NB4 (cell line): ENCODE measurements at regions not wholly inside any gene's neighbourhood (a gene's known extent, or its start where the extent isn't known, plus 50 kb on each side); places are given as distances from the start of the nearest gene placed in this dataset.

ENCODE experiments used
- POLR2A ChIP-seq: IDR thresholded peaks from 2 replicates; pipeline ENCODE4 v1.6.1; 2011; ENCODE audit warnings: mild to moderate bottlenecking; ENCODE audit not compliant: insufficient read length; ENCODE audit errors: extremely low read depth
- TF ChIP-seq, protein P1 (sequence below): IDR thresholded peaks from one replicate; pipeline ENCODE4 v1.5.1; 2012; ENCODE audit warnings: low read depth, low read length
- TF ChIP-seq, protein P2 (sequence below): IDR thresholded peaks from 2 replicates; pipeline ENCODE4 v1.6.1; 2011; ENCODE audit warnings: low read depth, low read length

- TF ChIP-seq, protein P1, sequence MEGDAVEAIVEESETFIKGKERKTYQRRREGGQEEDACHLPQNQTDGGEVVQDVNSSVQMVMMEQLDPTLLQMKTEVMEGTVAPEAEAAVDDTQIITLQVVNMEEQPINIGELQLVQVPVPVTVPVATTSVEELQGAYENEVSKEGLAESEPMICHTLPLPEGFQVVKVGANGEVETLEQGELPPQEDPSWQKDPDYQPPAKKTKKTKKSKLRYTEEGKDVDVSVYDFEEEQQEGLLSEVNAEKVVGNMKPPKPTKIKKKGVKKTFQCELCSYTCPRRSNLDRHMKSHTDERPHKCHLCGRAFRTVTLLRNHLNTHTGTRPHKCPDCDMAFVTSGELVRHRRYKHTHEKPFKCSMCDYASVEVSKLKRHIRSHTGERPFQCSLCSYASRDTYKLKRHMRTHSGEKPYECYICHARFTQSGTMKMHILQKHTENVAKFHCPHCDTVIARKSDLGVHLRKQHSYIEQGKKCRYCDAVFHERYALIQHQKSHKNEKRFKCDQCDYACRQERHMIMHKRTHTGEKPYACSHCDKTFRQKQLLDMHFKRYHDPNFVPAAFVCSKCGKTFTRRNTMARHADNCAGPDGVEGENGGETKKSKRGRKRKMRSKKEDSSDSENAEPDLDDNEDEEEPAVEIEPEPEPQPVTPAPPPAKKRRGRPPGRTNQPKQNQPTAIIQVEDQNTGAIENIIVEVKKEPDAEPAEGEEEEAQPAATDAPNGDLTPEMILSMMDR, result no peak
- TF ChIP-seq, protein P2, sequence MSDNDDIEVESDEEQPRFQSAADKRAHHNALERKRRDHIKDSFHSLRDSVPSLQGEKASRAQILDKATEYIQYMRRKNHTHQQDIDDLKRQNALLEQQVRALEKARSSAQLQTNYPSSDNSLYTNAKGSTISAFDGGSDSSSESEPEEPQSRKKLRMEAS, result no peak
- no peak for TF ChIP-seq POLR2A
These were observed 69.7 kb upstream of the PLPP4 start for GRCh38 chr10:120387326-120387725.
